ENCODE measurements at regions not wholly inside any gene's neighbourhood (a gene's known extent, or its start where the extent isn't known, plus 50 kb on each side); places are given as distances from the start of the nearest gene placed in this dataset.

GRCh38 chr3:117709108-117709507 lies 999.5 kb downstream of the TUSC7 start:
- Histone ChIP-seq H3K14ac (ENCODE audit: low read length) (no peak overlapping the region), H3K4me2 (ENCODE audit: insufficient read depth, low read length, poor library complexity, severe bottlenecking) (no peak overlapping the region), H2AFZ (ENCODE audit: low read length) (no peak overlapping the region), H3K27me3 (ENCODE audit: control insufficient read depth in 3 of 3, insufficient read depth in 3 of 3, low read depth in 1 of 3, low read length in 3 of 3) (no peaks in the 10 kb centered on the region), H3K18ac (ENCODE audit: low read length) (no peak overlapping the region), H3K9me3 (replicated peaks in 1 of 2; ENCODE audit: control insufficient read depth in 2 of 2, insufficient read depth in 1 of 2, low read depth in 1 of 2, low read length in 2 of 2) (peaks cover 0 to under 1% of the 10 kb centered on the region in 2 donors), H2AK5ac (ENCODE audit: low read depth, low read length) (no peak overlapping the region), H3K9ac (ENCODE audit: low read depth, low read length, poor library complexity) (no peak overlapping the region), H3K4me1 (ENCODE audit: control insufficient read depth in 2 of 2, insufficient read depth in 1 of 2, low read depth in 1 of 2, low read length in 2 of 2) (peaks cover 0 to 8% of the 10 kb centered on the region in 2 donors), H4K8ac (ENCODE audit: low read depth, low read length) (no peak overlapping the region), H2BK15ac (ENCODE audit: low read length) (no peak overlapping the region), H3K27ac (replicated peaks; ENCODE audit: low read length) (no peak overlapping the region), H3K23ac (ENCODE audit: low read depth, low read length, poor library complexity) (no peak overlapping the region), H3K4me3 (ENCODE audit: low read length in 2 of 2) (no peak overlapping the region), H3K36me3 (replicated peaks in 1 of 2; ENCODE audit: control insufficient read depth in 2 of 2, insufficient read depth in 2 of 2, low read length in 2 of 2) (no peaks in the 10 kb centered on the region), H3K4ac (ENCODE audit: low read length) (no peak overlapping the region), H2BK12ac (ENCODE audit: low read length) (no peak overlapping the region), H2BK5ac (ENCODE audit: low read length) (no peak overlapping the region), H2BK120ac (ENCODE audit: low read depth, low read length) (no peak overlapping the region), H3K79me1 (ENCODE audit: low read depth, low read length) (no peaks in the 10 kb centered on the region), H4K91ac (ENCODE audit: low read depth, low read length, poor library complexity) (no peak overlapping the region)
- no peak for DNase-seq (ENCODE audit: low spot score)
- WGBS, 2 donors (ENCODE audit: extremely low coverage in 2 of 2, insufficient read length in 2 of 2, insufficient replicate concordance in 1 of 2): no CpG with 5 or more reads among the region's 2 CpGs

- Histone ChIP-seq H3K4me3 (ENCODE audit: low read length in 2 of 2) (no peak overlapping the region), H3K14ac (ENCODE audit: low read length) (no peak overlapping the region), H2BK120ac (ENCODE audit: low read depth, low read length) (no peak overlapping the region), H3K4me2 (ENCODE audit: insufficient read depth, low read length, poor library complexity, severe bottlenecking) (no peak overlapping the region), H4K8ac (ENCODE audit: low read depth, low read length) (no peak overlapping the region), H3K9me3 (replicated peaks in 1 of 2; ENCODE audit: control insufficient read depth in 2 of 2, insufficient read depth in 1 of 2, low read depth in 1 of 2, low read length in 2 of 2) (peaks cover 0 to 2% of the 10 kb centered on the region in 2 donors), H3K27ac (replicated peaks; ENCODE audit: low read length) (no peak overlapping the region), H3K4ac (ENCODE audit: low read length) (no peak overlapping the region), H2BK15ac (ENCODE audit: low read length) (no peak overlapping the region), H3K36me3 (replicated peaks in 1 of 2; ENCODE audit: control insufficient read depth in 2 of 2, insufficient read depth in 2 of 2, low read length in 2 of 2) (no peaks in the 10 kb centered on the region), H3K23ac (ENCODE audit: low read depth, low read length, poor library complexity) (no peak overlapping the region), H3K9ac (ENCODE audit: low read depth, low read length, poor library complexity) (no peak overlapping the region), H2AFZ (ENCODE audit: low read length) (no peak overlapping the region), H3K27me3 (ENCODE audit: control insufficient read depth in 3 of 3, insufficient read depth in 3 of 3, low read depth in 1 of 3, low read length in 3 of 3) (no peaks in the 10 kb centered on the region), H3K18ac (ENCODE audit: low read length) (no peak overlapping the region), H4K91ac (ENCODE audit: low read depth, low read length, poor library complexity) (no peak overlapping the region), H2BK5ac (ENCODE audit: low read length) (no peak overlapping the region), H3K4me1 (ENCODE audit: control insufficient read depth in 2 of 2, insufficient read depth in 1 of 2, low read depth in 1 of 2, low read length in 2 of 2) (peaks cover 0 to 8% of the 10 kb centered on the region in 2 donors), H3K79me1 (ENCODE audit: low read depth, low read length) (no peaks in the 10 kb centered on the region), H2BK12ac (ENCODE audit: low read length) (no peak overlapping the region), H2AK5ac (ENCODE audit: low read depth, low read length) (no peak overlapping the region)
- DNase-seq (ENCODE audit: low spot score): no peak
- WGBS, 2 donors (ENCODE audit: extremely low coverage in 2 of 2, insufficient read length in 2 of 2, insufficient replicate concordance in 1 of 2): no CpG with 5 or more reads among the region's 1 CpG
These were observed 1000.9 kb downstream of the TUSC7 start for GRCh38 chr3:117710501-117710900.

- Histone ChIP-seq H2BK15ac (ENCODE audit: low read length) (no peak overlapping the region), H2BK5ac (ENCODE audit: low read length) (no peak overlapping the region), H2AK5ac (ENCODE audit: low read depth, low read length) (no peak overlapping the region), H3K4ac (ENCODE audit: low read length) (no peak overlapping the region), H2BK12ac (ENCODE audit: low read length) (no peak overlapping the region), H3K14ac (ENCODE audit: low read length) (no peak overlapping the region), H4K8ac (ENCODE audit: low read depth, low read length) (no peak overlapping the region), H3K4me3 (ENCODE audit: low read length in 2 of 2) (no peak overlapping the region), H3K4me1 (ENCODE audit: control insufficient read depth in 2 of 2, insufficient read depth in 1 of 2, low read depth in 1 of 2, low read length in 2 of 2) (peaks cover 0 to 2% of the 10 kb centered on the region in 2 donors), H3K27ac (replicated peaks; ENCODE audit: low read length) (no peak overlapping the region), H2BK120ac (ENCODE audit: low read depth, low read length) (no peak overlapping the region), H2AFZ (ENCODE audit: low read length) (no peak overlapping the region), H3K79me1 (ENCODE audit: low read depth, low read length) (no peaks in the 10 kb centered on the region), H4K91ac (ENCODE audit: low read depth, low read length, poor library complexity) (no peak overlapping the region), H3K27me3 (ENCODE audit: control insufficient read depth in 3 of 3, insufficient read depth in 3 of 3, low read depth in 1 of 3, low read length in 3 of 3) (no peaks in the 10 kb centered on the region), H3K36me3 (replicated peaks in 1 of 2; ENCODE audit: control insufficient read depth in 2 of 2, insufficient read depth in 2 of 2, low read length in 2 of 2) (no peaks in the 10 kb centered on the region), H3K9ac (ENCODE audit: low read depth, low read length, poor library complexity) (no peak overlapping the region), H3K4me2 (ENCODE audit: insufficient read depth, low read length, poor library complexity, severe bottlenecking) (no peak overlapping the region), H3K18ac (ENCODE audit: low read length) (no peak overlapping the region), H3K9me3 (replicated peaks in 1 of 2; ENCODE audit: control insufficient read depth in 2 of 2, insufficient read depth in 1 of 2, low read depth in 1 of 2, low read length in 2 of 2) (no peaks in the 10 kb centered on the region), H3K23ac (ENCODE audit: low read depth, low read length, poor library complexity) (no peak overlapping the region)
- DNase-seq (ENCODE audit: low spot score): no peak
- WGBS, 2 donors (ENCODE audit: extremely low coverage in 2 of 2, insufficient read length in 2 of 2, insufficient replicate concordance in 1 of 2): no CpG with 5 or more reads among the region's 2 CpGs
These were observed 1009.8 kb downstream of the TUSC7 start for GRCh38 chr3:117719316-117719926.

GRCh38 chr3:117721866-117722265 lies 1012.3 kb downstream of the TUSC7 start:
- Histone ChIP-seq H2BK12ac (ENCODE audit: low read length) (no peak overlapping the region), H3K27ac (replicated peaks; ENCODE audit: low read length) (no peak overlapping the region), H3K4me1 (ENCODE audit: control insufficient read depth in 2 of 2, insufficient read depth in 1 of 2, low read depth in 1 of 2, low read length in 2 of 2) (peaks cover 0 to 2% of the 10 kb centered on the region in 2 donors), H2AK5ac (ENCODE audit: low read depth, low read length) (no peak overlapping the region), H3K4me3 (ENCODE audit: low read length in 2 of 2) (no peak overlapping the region), H3K23ac (ENCODE audit: low read depth, low read length, poor library complexity) (no peak overlapping the region), H3K4me2 (ENCODE audit: insufficient read depth, low read length, poor library complexity, severe bottlenecking) (no peak overlapping the region), H3K18ac (ENCODE audit: low read length) (no peak overlapping the region), H3K36me3 (replicated peaks in 1 of 2; ENCODE audit: control insufficient read depth in 2 of 2, insufficient read depth in 2 of 2, low read length in 2 of 2) (no peaks in the 10 kb centered on the region), H2BK120ac (ENCODE audit: low read depth, low read length) (no peak overlapping the region), H3K14ac (ENCODE audit: low read length) (no peak overlapping the region), H2BK5ac (ENCODE audit: low read length) (no peak overlapping the region), H4K8ac (ENCODE audit: low read depth, low read length) (no peak overlapping the region), H3K4ac (ENCODE audit: low read length) (no peak overlapping the region), H2AFZ (ENCODE audit: low read length) (no peak overlapping the region), H4K91ac (ENCODE audit: low read depth, low read length, poor library complexity) (no peak overlapping the region), H3K79me1 (ENCODE audit: low read depth, low read length) (no peaks in the 10 kb centered on the region), H3K27me3 (ENCODE audit: control insufficient read depth in 3 of 3, insufficient read depth in 3 of 3, low read depth in 1 of 3, low read length in 3 of 3) (no peaks in the 10 kb centered on the region), H3K9ac (ENCODE audit: low read depth, low read length, poor library complexity) (no peak overlapping the region), H3K9me3 (replicated peaks in 1 of 2; ENCODE audit: control insufficient read depth in 2 of 2, insufficient read depth in 1 of 2, low read depth in 1 of 2, low read length in 2 of 2) (peaks cover 0 to 2% of the 10 kb centered on the region in 2 donors), H2BK15ac (ENCODE audit: low read length) (no peak overlapping the region)
- no CpG with 5 or more reads among the region's 2 CpGs for WGBS, 2 donors (ENCODE audit: extremely low coverage in 2 of 2, insufficient read length in 2 of 2, insufficient replicate concordance in 1 of 2)
- DNase-seq (ENCODE audit: low spot score): no peak

All from neuronal stem cell (in vitro differentiated cells).